Fibroblast of peridontal ligament (primary cell): ENCODE measurements at regions not wholly inside any gene's neighbourhood (a gene's known extent, or its start where the extent isn't known, plus 50 kb on each side); places are given as distances from the start of the nearest gene placed in this dataset.
"Not testable (repeated sequence)": the region's sequence is repeated elsewhere in the genome, so short reads cannot be mapped to it uniquely, and the experiment has no call there.

Experiments
- DNase-seq: peaks from one replicate; pipeline ENCODE4 v3.0.0-alpha.2; 2010; ENCODE audit errors: extremely low read depth

GRCh38 chrX:18003876-18004275, 142.8 kb upstream of the RAI2 start:
- no peak for DNase-seq

GRCh38 chrX:18002791-18003190, 141.7 kb upstream of the RAI2 start:
- DNase-seq, result no peak

GRCh38 chrX:17994429-17994828, 133.3 kb upstream of the RAI2 start:
- no peak for DNase-seq

GRCh38 chrX:17993062-17993461, 132.0 kb upstream of the RAI2 start:
- DNase-seq, result no peak

GRCh38 chrX:17990532-17990931, 129.4 kb upstream of the RAI2 start:
- DNase-seq, result no peak

GRCh38 chrX:17987783-17988182, 126.7 kb upstream of the RAI2 start:
- DNase-seq, result no peak

- no peak for DNase-seq
Measured at GRCh38 chrX:17986977-17987376, 125.9 kb upstream of the RAI2 start.

- no peak for DNase-seq
Measured at GRCh38 chrX:17986440-17986839, 125.3 kb upstream of the RAI2 start.

- DNase-seq, result no peak
Measured at GRCh38 chrX:17984415-17984814, 123.3 kb upstream of the RAI2 start.

- DNase-seq, result no peak
Measured at GRCh38 chrX:17983389-17983788, 122.3 kb upstream of the RAI2 start.

- no peak for DNase-seq
Measured at GRCh38 chrX:17977696-17978095, 116.6 kb upstream of the RAI2 start.

- DNase-seq, result no peak
Measured at GRCh38 chrX:17976955-17977354, 115.9 kb upstream of the RAI2 start.

GRCh38 chrX:17975349-17975748, 114.3 kb upstream of the RAI2 start:
- not testable (repeated sequence) for DNase-seq

- DNase-seq, result no peak
Measured at GRCh38 chrX:17968367-17968766, 107.3 kb upstream of the RAI2 start.

GRCh38 chrX:17967888-17968287, 106.8 kb upstream of the RAI2 start:
- no peak for DNase-seq

- DNase-seq, result no peak
Measured at GRCh38 chrX:17964871-17965270, 103.8 kb upstream of the RAI2 start.

GRCh38 chrX:17960891-17961290, 99.8 kb upstream of the RAI2 start:
- no peak for DNase-seq

GRCh38 chrX:17944833-17945497, 83.9 kb upstream of the RAI2 start:
- peak; percentile 0 for DNase-seq

- DNase-seq, result not testable (repeated sequence)
Measured at GRCh38 chrX:17941171-17941570, 80.1 kb upstream of the RAI2 start.

GRCh38 chrX:17939724-17940123, 78.6 kb upstream of the RAI2 start:
- no peak for DNase-seq

- DNase-seq, result no peak
Measured at GRCh38 chrX:17933856-17934255, 72.8 kb upstream of the RAI2 start.

GRCh38 chrX:17932781-17933180, 71.7 kb upstream of the RAI2 start:
- no peak for DNase-seq

GRCh38 chrX:17931855-17932254, 70.8 kb upstream of the RAI2 start:
- no peak for DNase-seq

GRCh38 chrX:17930850-17931249, 69.8 kb upstream of the RAI2 start:
- DNase-seq, result no peak
